Activated CD8-positive, alpha-beta T cell treated with anti-CD3 and anti-CD28 coated beads for 36 hours (primary cell): ENCODE measurements at regions not wholly inside any gene's neighbourhood (a gene's known extent, or its start where the extent isn't known, plus 50 kb on each side); places are given as distances from the start of the nearest gene placed in this dataset.
"Not testable (repeated sequence)": the region's sequence is repeated elsewhere in the genome, so short reads cannot be mapped to it uniquely, and the experiment has no call there.

Source experiments
- ATAC-seq: fragments of 200-7000 bp; cut with Tn5 transposase; one replicate; pipeline ENCODE4 v1.10.0; 2021; ENCODE audit warnings: mild to moderate bottlenecking, moderate library complexity
- CTCF ChIA-PET: fragments of 350-600 bp; sonication (Branson Sonifier 250); formaldehyde crosslinking; loops from one replicate; lab custom pipeline; 2021; ENCODE audit warnings: antibody characterized with exemption; lab: Charles Lee
- POLR2A ChIA-PET: fragments of 350-600 bp; sonication (Branson Sonifier 250); formaldehyde crosslinking; loops from one replicate; lab custom pipeline; 2021; ENCODE audit warnings: antibody characterized with exemption; lab: Charles Lee
- DNase-seq: peaks from one replicate; pipeline ENCODE4 v3.0.0-alpha.2; 2020
- H3K27ac Mint-ChIP-seq: one replicate; pipeline ENCODE4 v1.8.0; 2021; ENCODE audit warnings: mild to moderate bottlenecking, mixed read lengths
- H3K27me3 Mint-ChIP-seq: one replicate; pipeline ENCODE4 v1.8.0; 2021; ENCODE audit warnings: mixed read lengths
- H3K36me3 Mint-ChIP-seq: one replicate; pipeline ENCODE4 v1.8.0; 2021; ENCODE audit warnings: low read depth, mixed read lengths
- H3K4me1 Mint-ChIP-seq: one replicate; pipeline ENCODE4 v1.8.0; 2021; ENCODE audit warnings: low read depth, mixed read lengths
- H3K4me3 Mint-ChIP-seq: one replicate; pipeline ENCODE4 v1.8.0; 2021; ENCODE audit warnings: mild to moderate bottlenecking, moderate library complexity, mixed read lengths
- H3K9me3 Mint-ChIP-seq: one replicate; pipeline ENCODE4 v1.8.0; 2021; ENCODE audit warnings: mixed read lengths
- intact Hi-C: fragments of 100-400 bp; cut with micrococcal nuclease; formaldehyde crosslinking; loops from one replicate; pipeline ENCODE4 v1.10.0; 2022
- TF ChIP-seq, protein P1 (sequence below): fragments of 200-600 bp; IDR thresholded peaks from one replicate; pipeline ENCODE4 v1.8.0; 2022; ENCODE audit warnings: antibody characterized with exemption, mild to moderate bottlenecking

DNA sequence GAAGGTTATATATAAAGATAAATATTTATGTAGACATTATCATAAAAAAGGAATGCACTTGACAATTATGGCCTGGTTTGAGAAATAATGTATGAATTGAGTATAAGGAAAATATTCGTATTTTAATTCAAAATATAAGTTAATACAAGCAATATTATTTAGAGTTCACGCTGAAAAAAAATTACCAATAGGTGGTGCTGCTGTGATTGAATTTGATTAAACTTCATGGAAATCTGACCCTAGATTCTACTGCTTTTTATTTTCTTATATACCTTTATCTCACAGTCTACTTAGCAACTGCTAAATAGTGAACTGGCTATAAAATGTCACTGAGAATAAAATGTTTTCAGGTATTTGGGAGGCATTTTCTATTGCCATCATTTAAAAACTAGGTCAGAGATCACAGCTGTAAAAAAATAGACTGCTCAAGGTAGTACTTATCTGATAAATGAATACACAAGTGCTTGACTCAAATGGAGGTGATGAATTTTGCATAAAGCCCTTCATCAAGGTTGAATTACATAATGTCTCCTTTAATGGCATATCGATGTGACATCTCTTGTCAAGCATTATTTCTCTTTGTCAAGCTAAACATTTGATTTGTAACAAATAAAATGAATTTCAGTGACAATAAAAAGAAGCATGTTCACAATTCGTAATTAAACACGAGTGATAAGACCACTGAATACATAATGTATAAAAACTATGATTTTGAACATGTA is 1638.8 kb upstream of the PCDH7 start:
- ChIA-PET POLR2A (no interaction called here), CTCF (no interaction called here)
- DNase-seq: no peak
- ATAC-seq: no peak
- peaks cover 10% of the 10 kb centered on the region for H3K9me3 Mint-ChIP-seq
- no peak overlapping the region for H3K4me3 Mint-ChIP-seq
- no peaks in the 10 kb centered on the region for H3K36me3 Mint-ChIP-seq
- intact Hi-C loops: no loop called here
- TF ChIP-seq, protein P1, sequence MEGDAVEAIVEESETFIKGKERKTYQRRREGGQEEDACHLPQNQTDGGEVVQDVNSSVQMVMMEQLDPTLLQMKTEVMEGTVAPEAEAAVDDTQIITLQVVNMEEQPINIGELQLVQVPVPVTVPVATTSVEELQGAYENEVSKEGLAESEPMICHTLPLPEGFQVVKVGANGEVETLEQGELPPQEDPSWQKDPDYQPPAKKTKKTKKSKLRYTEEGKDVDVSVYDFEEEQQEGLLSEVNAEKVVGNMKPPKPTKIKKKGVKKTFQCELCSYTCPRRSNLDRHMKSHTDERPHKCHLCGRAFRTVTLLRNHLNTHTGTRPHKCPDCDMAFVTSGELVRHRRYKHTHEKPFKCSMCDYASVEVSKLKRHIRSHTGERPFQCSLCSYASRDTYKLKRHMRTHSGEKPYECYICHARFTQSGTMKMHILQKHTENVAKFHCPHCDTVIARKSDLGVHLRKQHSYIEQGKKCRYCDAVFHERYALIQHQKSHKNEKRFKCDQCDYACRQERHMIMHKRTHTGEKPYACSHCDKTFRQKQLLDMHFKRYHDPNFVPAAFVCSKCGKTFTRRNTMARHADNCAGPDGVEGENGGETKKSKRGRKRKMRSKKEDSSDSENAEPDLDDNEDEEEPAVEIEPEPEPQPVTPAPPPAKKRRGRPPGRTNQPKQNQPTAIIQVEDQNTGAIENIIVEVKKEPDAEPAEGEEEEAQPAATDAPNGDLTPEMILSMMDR: no peak
- H3K27ac Mint-ChIP-seq: no peak overlapping the region
- no peaks in the 10 kb centered on the region for H3K27me3 Mint-ChIP-seq
- H3K4me1 Mint-ChIP-seq: no peaks in the 10 kb centered on the region

DNA sequence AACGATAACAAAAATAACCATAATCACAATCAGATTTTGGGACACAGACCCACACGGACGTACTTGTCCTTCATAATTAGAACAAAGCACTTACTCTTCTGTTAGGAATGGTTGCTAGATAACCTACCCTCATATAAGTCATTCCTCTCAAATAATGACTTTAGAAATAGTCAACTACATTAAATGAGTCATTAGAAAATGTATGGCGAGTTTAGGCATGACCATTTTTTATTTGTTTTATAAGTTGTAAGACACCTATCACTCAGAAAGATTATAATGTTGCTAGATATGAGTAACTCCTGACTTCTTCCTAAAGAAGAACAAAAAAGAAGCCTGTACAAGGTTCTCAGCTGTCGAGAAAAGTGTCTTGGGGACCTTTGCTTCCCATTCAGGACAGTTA is 1637.5 kb upstream of the PCDH7 start:
- no peaks in the 10 kb centered on the region for H3K27me3 Mint-ChIP-seq
- H3K36me3 Mint-ChIP-seq: no peaks in the 10 kb centered on the region
- TF ChIP-seq, protein P1: no peak
- CTCF ChIA-PET: no interaction called here
- no peak overlapping the region for H3K27ac Mint-ChIP-seq
- intact Hi-C loops: no loop called here
- POLR2A ChIA-PET: no interaction called here
- no peak for ATAC-seq
- no peak overlapping the region for H3K4me3 Mint-ChIP-seq
- H3K9me3 Mint-ChIP-seq: peaks cover 10% of the 10 kb centered on the region
- no peaks in the 10 kb centered on the region for H3K4me1 Mint-ChIP-seq
- DNase-seq: no peak

DNA sequence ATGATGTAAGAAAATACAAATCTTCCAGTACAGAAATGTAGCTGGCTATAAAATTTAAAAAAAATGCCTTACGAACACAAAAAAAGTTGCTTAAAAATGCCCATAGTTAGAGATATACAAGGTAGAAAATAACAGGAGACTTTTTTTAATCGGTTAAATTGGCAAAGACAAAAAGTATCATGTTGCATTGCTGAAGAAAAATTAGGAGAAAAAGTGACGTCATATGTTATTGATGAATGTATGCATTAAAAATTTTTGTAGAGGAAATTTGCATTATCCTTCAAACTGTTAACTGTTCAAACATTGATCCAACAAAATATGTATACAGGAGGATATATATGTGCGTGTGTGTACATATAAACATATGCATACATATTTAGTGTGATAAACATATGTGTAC is 1634.4 kb upstream of the PCDH7 start:
- Mint-ChIP-seq H3K27me3 (no peaks in the 10 kb centered on the region), H3K4me1 (no peaks in the 10 kb centered on the region), H3K9me3 (peaks cover 7% of the 10 kb centered on the region), H3K36me3 (no peaks in the 10 kb centered on the region), H3K27ac (no peak overlapping the region), H3K4me3 (no peak overlapping the region)
- no peak for DNase-seq
- TF ChIP-seq, protein P1: no peak
- intact Hi-C loops: no loop called here
- no peak for ATAC-seq
- POLR2A ChIA-PET: no interaction called here
- CTCF ChIA-PET: no interaction called here

GRCh38 chr4:29104694-29105093 is 1615.5 kb upstream of the PCDH7 start:
- Mint-ChIP-seq H3K9me3 (no peaks in the 10 kb centered on the region), H3K4me1 (no peaks in the 10 kb centered on the region), H3K27ac (no peak overlapping the region), H3K27me3 (no peaks in the 10 kb centered on the region), H3K4me3 (no peak overlapping the region), H3K36me3 (no peaks in the 10 kb centered on the region)
- DNase-seq (no peak), ATAC-seq (no peak)
- POLR2A ChIA-PET: no interaction called here
- intact Hi-C loops: no loop called here
- TF ChIP-seq, protein P1: no peak
- CTCF ChIA-PET: no interaction called here

- H3K9me3 Mint-ChIP-seq: peaks cover 12% of the 10 kb centered on the region
- CTCF ChIA-PET: no interaction called here
- intact Hi-C loops: no loop called here
- H3K4me3 Mint-ChIP-seq: no peak overlapping the region
- no peaks in the 10 kb centered on the region for H3K4me1 Mint-ChIP-seq
- POLR2A ChIA-PET: no interaction called here
- no peaks in the 10 kb centered on the region for H3K27me3 Mint-ChIP-seq
- TF ChIP-seq, protein P1: no peak
- H3K36me3 Mint-ChIP-seq: no peaks in the 10 kb centered on the region
- DNase-seq: no peak
- no peak overlapping the region for H3K27ac Mint-ChIP-seq
- ATAC-seq: no peak
Observed at GRCh38 chr4:29113960-29114359, 1606.2 kb upstream of the PCDH7 start.

DNA sequence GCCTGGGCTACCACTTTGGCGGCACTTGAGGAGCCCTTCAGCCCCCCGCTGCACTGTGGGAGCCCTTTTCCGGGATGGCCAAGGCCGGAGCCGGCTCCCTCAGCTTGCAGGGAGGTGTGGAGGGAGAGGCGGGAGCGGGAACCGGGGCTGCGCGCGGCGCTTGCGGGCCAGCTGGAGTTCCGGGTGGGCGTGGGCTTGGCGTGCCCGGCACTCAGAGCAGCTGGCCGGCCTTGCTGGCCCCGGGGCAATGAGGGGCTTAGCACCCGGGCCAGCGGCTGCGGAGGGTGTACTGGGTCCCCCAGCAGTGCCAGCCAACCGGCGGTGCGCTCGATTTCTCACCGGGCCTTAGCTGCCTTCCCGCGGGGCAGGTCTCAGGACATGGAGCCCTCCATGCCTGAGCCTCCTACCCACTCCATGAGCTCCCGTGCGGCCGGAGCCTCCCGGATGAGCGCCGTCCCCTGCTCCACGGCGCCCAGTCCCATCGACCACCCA is 1602.9 kb upstream of the PCDH7 start:
- H3K9me3 Mint-ChIP-seq: peaks cover 13% of the 10 kb centered on the region
- DNase-seq, ATAC-seq, H3K27ac Mint-ChIP-seq, CTCF ChIA-PET, H3K36me3 Mint-ChIP-seq, H3K27me3 Mint-ChIP-seq, H3K4me3 Mint-ChIP-seq, H3K4me1 Mint-ChIP-seq, intact Hi-C loops: not testable (repeated sequence)
- POLR2A ChIA-PET: interaction anchor here (0.5 kb wide), 1 partner anchor 10 kb away, joined by 3 read pairs; no protein-coding TSS in a partner anchor
